ENCODE measurements at regions not wholly inside any gene's neighbourhood (a gene's known extent, or its start where the extent isn't known, plus 50 kb on each side); places are given as distances from the start of the nearest gene placed in this dataset.

GRCh38 chrX:147710301-147710700 lies 201.4 kb upstream of the FMR1 start:
- no peaks in the 10 kb centered on the region for H3K9me1 ChIP-seq (ENCODE audit: insufficient read depth, low read length)
- no peak overlapping the region for H3K56ac ChIP-seq (ENCODE audit: extremely low read depth, insufficient read depth, low read length)
- no peak overlapping the region for H3K4ac ChIP-seq (ENCODE audit: low read depth, low read length)
- no peak overlapping the region for H2BK20ac ChIP-seq (ENCODE audit: low read depth, low read length)
- H2BK120ac ChIP-seq (ENCODE audit: low read depth, low read length) = no peak overlapping the region
- H3K36me3 ChIP-seq (ENCODE audit: control insufficient read depth, insufficient read depth, low read length) = no peaks in the 10 kb centered on the region
- H3K4me1 ChIP-seq (ENCODE audit: control insufficient read depth, insufficient read depth, low read length) = no peaks in the 10 kb centered on the region
- no peak overlapping the region for H4K8ac ChIP-seq (ENCODE audit: low read depth in 2 of 2, low read length in 2 of 2)
- ChIA-PET CTCF (no interaction called here), POLR2A (ENCODE audit: unreplicated experiment) (no interaction called here)
- no peak overlapping the region for H2AFZ ChIP-seq (replicated peaks; ENCODE audit: low read length, poor library complexity)
- dilution Hi-C loops (cut with HindIII; ENCODE audit: low sequenced_read_pairs, unreplicated experiment) (no loop called here), in situ Hi-C loops (cut with MboI; ENCODE audit: low sequenced_read_pairs) (no loop called here), intact Hi-C loops (cut with micrococcal nuclease) (no loop called here)
- H3K9me3 ChIP-seq (ENCODE audit: control insufficient read depth, insufficient read depth, low read length) = no peaks in the 10 kb centered on the region
- TF ChIP-seq MXI1 (IDR thresholded peaks at IDR 0.05; ENCODE audit: borderline replicate concordance, low read depth, low read length) (no peak), CEBPB (IDR thresholded peaks at IDR 0.05; ENCODE audit: low read depth, low read length) (no peak), RAD21 (IDR thresholded peaks at IDR 0.05; ENCODE audit: low read length) (no peak), USF2 (IDR thresholded peaks at IDR 0.05; ENCODE audit: low read depth, low read length) (no peak), CHD1 (IDR thresholded peaks at IDR 0.05; ENCODE audit: low read depth, low read length) (no peak), NFE2L2 (IDR thresholded peaks at IDR 0.05; ENCODE audit: low read depth, low read length) (no peak), MAZ (IDR thresholded peaks at IDR 0.05; ENCODE audit: borderline replicate concordance, low read depth, low read length) (no peak), SMC3 (IDR thresholded peaks at IDR 0.05; ENCODE audit: low read depth, low read length) (no peak), RFX5 (IDR thresholded peaks at IDR 0.05; ENCODE audit: low read depth, low read length) (no peak), MAFK (IDR thresholded peaks at IDR 0.05; ENCODE audit: low read depth, low read length) (no peak), CTCF (conservative IDR thresholded peaks at IDR 0.05; ENCODE audit: low read depth, low read length) (no peak), POLR2A (IDR thresholded peaks at IDR 0.05; ENCODE audit: low read depth, low read length) (no peak), BHLHE40 (IDR thresholded peaks at IDR 0.05; ENCODE audit: low read depth, low read length) (no peak), FOS (IDR thresholded peaks at IDR 0.05; ENCODE audit: low read depth, low read length) (no peak), RCOR1 (IDR thresholded peaks at IDR 0.05; ENCODE audit: insufficient replicate concordance, low read length) (no peak), ELK1 (IDR thresholded peaks at IDR 0.05; ENCODE audit: borderline replicate concordance, low read depth, low read length) (no peak)
- WGBS, 2 experiments (ENCODE audit: extremely low coverage in 2 of 2, insufficient read length in 1 of 2) = no CpG with 5 or more reads among the region's 2 CpGs
- no peak overlapping the region for H3K4me2 ChIP-seq (ENCODE audit: low read depth, low read length)
- H3K79me1 ChIP-seq (ENCODE audit: low read depth in 1 of 2, low read length in 2 of 2) = no peaks in the 10 kb centered on the region
- no peak overlapping the region for H3K18ac ChIP-seq (ENCODE audit: low read depth, low read length)
- no peaks in the 10 kb centered on the region for H4K20me1 ChIP-seq (ENCODE audit: insufficient read depth, low read length)
- no peak overlapping the region for H3K27ac ChIP-seq (ENCODE audit: insufficient read depth, low read length)
- no peak overlapping the region for H3K14ac ChIP-seq (replicated peaks; ENCODE audit: low read depth, low read length)
- H3K4me3 ChIP-seq (ENCODE audit: insufficient read depth, low read depth, low read length) = no peak overlapping the region
- no peak overlapping the region for H2AK5ac ChIP-seq (ENCODE audit: low read depth, low read length)
- H3K23ac ChIP-seq (ENCODE audit: low read depth, low read length) = no peak overlapping the region
- no peak overlapping the region for H2BK15ac ChIP-seq (ENCODE audit: low read depth, low read length)
- no peak overlapping the region for H4K91ac ChIP-seq (ENCODE audit: insufficient read depth, low read depth, low read length)
- no peak overlapping the region for H4K5ac ChIP-seq (ENCODE audit: low read depth, low read length)
- H2BK5ac ChIP-seq (ENCODE audit: low read depth, low read length, poor library complexity, severe bottlenecking) = no peak overlapping the region
- no peak overlapping the region for H2AK9ac ChIP-seq (replicated peaks; ENCODE audit: low read depth, low read length, poor library complexity)
- BruUV-seq (replicated peaks) = no TSS peak
- no peak overlapping the region for H3K9ac ChIP-seq (ENCODE audit: low read depth, low read length)
- DNase-seq (no peak), ATAC-seq (ENCODE audit: low read depth) (no peak)
- H3K27me3 ChIP-seq (ENCODE audit: control insufficient read depth, insufficient read depth, low read length) = no peaks in the 10 kb centered on the region

Data from IMR-90 (cell line).